ENCODE measurements at regions not wholly inside any gene's neighbourhood (a gene's known extent, or its start where the extent isn't known, plus 50 kb on each side); places are given as distances from the start of the nearest gene placed in this dataset.

- TF ChIP-seq CTCF (IDR thresholded peaks at IDR 0.05; ENCODE audit: borderline replicate concordance, insufficient read depth, low read depth, low read length) = no peak
- H3K4me3 ChIP-seq (ENCODE audit: low read depth, low read length) = no peak overlapping the region
Measured at GRCh38 chr14:32006263-32007110, 70.6 kb upstream of the ARHGAP5 start.

- TF ChIP-seq CTCF (IDR thresholded peaks at IDR 0.05; ENCODE audit: borderline replicate concordance, insufficient read depth, low read depth, low read length) = no peak
Measured at GRCh38 chr14:32007755-32008362, 69.2 kb upstream of the ARHGAP5 start.

GRCh38 chr14:32008602-32009193 is 68.4 kb upstream of the ARHGAP5 start:
- no peak overlapping the region for H3K4me3 ChIP-seq (ENCODE audit: low read depth, low read length)
- no peak for TF ChIP-seq CTCF (IDR thresholded peaks at IDR 0.05; ENCODE audit: borderline replicate concordance, insufficient read depth, low read depth, low read length)

More at GRCh38 chr14:32007755-32008362, 69.2 kb upstream of the ARHGAP5 start:
- H3K4me3 ChIP-seq (ENCODE audit: low read depth, low read length) = no peak overlapping the region

- TF ChIP-seq CTCF (IDR thresholded peaks at IDR 0.05; ENCODE audit: borderline replicate concordance, insufficient read depth, low read depth, low read length) = no peak
- H3K4me3 ChIP-seq (ENCODE audit: low read depth, low read length) = no peak overlapping the region
Measured at GRCh38 chr14:32009221-32009975, 67.7 kb upstream of the ARHGAP5 start.

GRCh38 chr14:32009976-32010581 is 67.0 kb upstream of the ARHGAP5 start:
- no peak for TF ChIP-seq CTCF (IDR thresholded peaks at IDR 0.05; ENCODE audit: borderline replicate concordance, insufficient read depth, low read depth, low read length)
- no peak overlapping the region for H3K4me3 ChIP-seq (ENCODE audit: low read depth, low read length)

GRCh38 chr14:32010604-32011125 is 66.4 kb upstream of the ARHGAP5 start:
- H3K4me3 ChIP-seq (ENCODE audit: low read depth, low read length) = no peak overlapping the region
- no peak for TF ChIP-seq CTCF (IDR thresholded peaks at IDR 0.05; ENCODE audit: borderline replicate concordance, insufficient read depth, low read depth, low read length)

Measured in GM12875 (cell line).